Liver (tissue), 3 donors: ENCODE measurements at regions not wholly inside any gene's neighbourhood (a gene's known extent, or its start where the extent isn't known, plus 50 kb on each side); places are given as distances from the start of the nearest gene placed in this dataset.

Source experiments
- CTCF ChIP-seq: fragments of 150-350 bp; IDR thresholded peaks from 2 replicates; pipeline ENCODE4 v1.5.1; 2017; ENCODE audit warnings: improper control_type of control experiment, low read depth, low read length; ENCODE audit not compliant: missing input control
- EGR1 ChIP-seq, 2 donors: IDR thresholded peaks; 2 replicates each; pipeline ENCODE4 v1.6.1; 2016 to 2018; ENCODE audit warnings: antibody characterized with exemption in 2 of 2, low read depth in 2 of 2
- FOXA1 ChIP-seq: IDR thresholded peaks from 2 replicates; pipeline ENCODE4 v1.6.1; 2016; ENCODE audit warnings: antibody characterized with exemption
- JUND ChIP-seq, 2 donors: IDR thresholded peaks; 2 replicates each; pipeline ENCODE4 v1.6.1; 2016; ENCODE audit warnings: antibody characterized with exemption in 2 of 2
- REST ChIP-seq: IDR thresholded peaks from 2 replicates; pipeline ENCODE4 v1.6.1; 2016; ENCODE audit warnings: antibody characterized with exemption, mild to moderate bottlenecking
- YY1 ChIP-seq: IDR thresholded peaks from 2 replicates; pipeline ENCODE4 v1.6.1; 2016; ENCODE audit warnings: antibody characterized with exemption, mild to moderate bottlenecking
- ZBTB33 ChIP-seq: IDR thresholded peaks from 2 replicates; pipeline ENCODE4 v1.6.1; 2016; ENCODE audit warnings: antibody characterized with exemption
- donor health status: healthy.
- donor health status: healthy.

DNA sequence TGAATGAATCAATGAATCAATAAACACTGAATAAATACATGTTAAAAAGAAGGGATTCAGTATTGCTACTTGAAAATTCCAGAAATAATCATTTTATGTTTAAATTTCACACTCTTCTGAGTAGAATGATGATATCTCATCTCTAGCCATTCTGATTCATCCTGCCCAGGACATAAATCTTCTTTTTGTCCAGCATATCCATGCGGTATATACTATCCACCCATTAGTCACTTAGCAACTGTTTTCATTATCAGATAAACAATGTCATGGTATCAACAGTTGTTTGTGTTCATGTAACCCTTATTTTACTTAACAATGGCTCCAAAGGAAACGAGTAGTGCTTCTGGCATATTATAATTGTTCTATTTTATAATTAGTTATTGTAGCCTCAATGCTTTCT lies 432.4 kb upstream of the SMC2 start:
- no peak for TF ChIP-seq CTCF
- no peak for TF ChIP-seq YY1
- TF ChIP-seq EGR1 (IDR thresholded peaks at IDR 0.05; ENCODE audit: low read depth in 2 of 2): no peak
- TF ChIP-seq REST: no peak
- TF ChIP-seq FOXA1: no peak
- no peak for TF ChIP-seq ZBTB33
- no peak for TF ChIP-seq JUND (IDR thresholded peaks at IDR 0.05)
